Left hindlimb (tissue), 1 donor: ENCODE measurements at regions not wholly inside any gene's neighbourhood (a gene's known extent, or its start where the extent isn't known, plus 50 kb on each side); places are given as distances from the start of the nearest gene placed in this dataset.

Experiments used
- DNase-seq: peaks from one replicate; pipeline ENCODE4 v3.0.0-alpha.2; 2018

DNA sequence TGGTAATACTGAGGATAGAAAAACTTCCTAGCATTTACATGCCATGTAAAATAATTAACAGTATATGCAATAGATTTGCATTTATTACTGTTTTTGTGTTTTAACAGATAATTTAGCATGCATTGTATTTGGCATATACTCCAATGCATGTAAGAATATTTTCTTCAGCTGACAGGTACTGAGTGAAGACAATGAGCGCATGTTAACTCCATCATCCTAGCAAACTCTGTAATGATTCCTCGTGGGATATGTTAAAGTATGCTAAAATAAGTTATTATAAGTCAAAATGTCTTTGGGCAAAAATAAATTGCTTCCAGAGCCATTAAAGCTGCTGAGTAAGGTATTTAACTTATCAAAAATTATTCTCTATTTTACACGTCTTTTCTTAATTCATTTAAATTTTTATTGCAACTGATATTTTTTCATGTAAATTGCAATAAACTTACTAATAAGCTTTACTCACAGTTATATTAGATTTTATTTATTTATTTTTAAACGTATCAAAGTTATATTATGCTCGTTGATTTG, 616.4 kb upstream of the NDST4 start:
- DNase-seq: no peak

DNA sequence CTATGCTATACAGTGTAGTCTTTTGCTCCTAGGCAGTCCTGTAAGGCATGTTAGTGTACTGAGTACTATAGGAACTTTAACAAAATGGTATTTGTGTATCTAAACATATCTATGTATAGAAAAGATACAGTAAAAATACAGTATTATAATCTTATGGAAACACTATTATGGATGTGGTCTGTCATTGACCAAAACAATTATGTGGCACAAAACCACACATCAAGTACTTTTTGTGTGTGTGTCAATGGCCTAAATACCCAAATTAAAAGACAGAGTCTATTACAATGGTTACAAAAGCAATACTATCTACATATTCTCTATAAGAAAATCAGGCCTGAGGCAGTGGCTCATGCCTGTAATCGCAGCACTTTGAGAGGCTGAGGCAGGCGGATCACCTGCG, 610.2 kb upstream of the NDST4 start:
- DNase-seq: no peak

DNA sequence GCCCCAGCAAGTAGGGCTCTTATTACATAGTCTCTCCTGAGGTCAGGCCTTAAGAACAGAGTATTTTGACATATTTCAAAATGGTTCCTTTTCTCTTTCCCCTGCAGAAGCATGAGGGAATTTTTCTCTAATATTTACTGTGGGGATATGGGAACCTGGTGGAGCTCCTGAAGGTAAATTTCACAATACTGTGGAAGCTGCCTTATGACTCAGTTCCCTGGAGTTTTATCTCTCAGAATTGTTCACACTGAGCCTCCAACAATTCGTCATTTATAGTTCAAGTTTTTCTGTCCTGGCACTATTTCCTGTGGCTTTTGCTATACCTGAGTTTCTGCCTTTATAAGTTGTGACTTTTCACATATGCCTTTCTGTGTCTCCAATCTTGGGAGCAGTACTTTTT, 607.2 kb upstream of the NDST4 start:
- no peak for DNase-seq

DNA sequence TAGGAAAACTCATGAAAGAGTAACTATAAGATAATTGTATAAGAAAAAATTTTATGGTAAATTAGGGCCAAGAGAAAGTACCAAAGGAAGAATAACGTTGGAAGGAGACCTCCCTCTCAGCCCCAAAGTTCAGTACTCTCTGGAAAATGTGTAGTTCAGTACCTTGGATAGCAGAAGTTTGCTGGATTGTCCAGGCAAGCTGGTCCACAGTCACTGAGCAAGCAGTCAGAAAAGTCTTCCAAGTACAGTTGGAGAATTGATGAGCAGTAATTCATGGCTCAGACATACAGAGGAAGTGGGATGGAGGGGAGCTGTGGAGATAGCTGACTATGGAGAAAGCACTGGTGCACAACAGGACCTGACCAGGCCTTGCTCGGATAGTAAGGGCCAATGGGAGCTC, 598.2 kb upstream of the NDST4 start:
- no peak for DNase-seq

DNA sequence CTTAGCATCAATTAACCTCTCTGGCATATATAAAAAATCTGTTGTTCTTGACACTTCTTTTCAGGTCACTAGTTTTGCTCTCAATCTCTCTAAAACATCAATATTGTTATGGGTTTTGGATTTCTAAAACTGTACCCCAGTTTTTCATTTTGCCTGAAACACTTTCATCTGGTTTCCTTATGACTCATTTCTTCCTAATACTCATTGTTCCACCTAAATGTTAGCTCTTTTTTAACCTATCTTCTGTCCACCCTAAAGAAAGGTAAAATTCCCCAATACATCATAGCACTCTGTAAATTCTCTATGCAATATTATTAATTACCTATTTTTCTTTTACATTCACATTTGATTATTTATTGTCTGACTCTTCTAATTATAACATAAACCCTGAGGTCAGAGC, 575.5 kb upstream of the NDST4 start:
- no peak for DNase-seq

DNA sequence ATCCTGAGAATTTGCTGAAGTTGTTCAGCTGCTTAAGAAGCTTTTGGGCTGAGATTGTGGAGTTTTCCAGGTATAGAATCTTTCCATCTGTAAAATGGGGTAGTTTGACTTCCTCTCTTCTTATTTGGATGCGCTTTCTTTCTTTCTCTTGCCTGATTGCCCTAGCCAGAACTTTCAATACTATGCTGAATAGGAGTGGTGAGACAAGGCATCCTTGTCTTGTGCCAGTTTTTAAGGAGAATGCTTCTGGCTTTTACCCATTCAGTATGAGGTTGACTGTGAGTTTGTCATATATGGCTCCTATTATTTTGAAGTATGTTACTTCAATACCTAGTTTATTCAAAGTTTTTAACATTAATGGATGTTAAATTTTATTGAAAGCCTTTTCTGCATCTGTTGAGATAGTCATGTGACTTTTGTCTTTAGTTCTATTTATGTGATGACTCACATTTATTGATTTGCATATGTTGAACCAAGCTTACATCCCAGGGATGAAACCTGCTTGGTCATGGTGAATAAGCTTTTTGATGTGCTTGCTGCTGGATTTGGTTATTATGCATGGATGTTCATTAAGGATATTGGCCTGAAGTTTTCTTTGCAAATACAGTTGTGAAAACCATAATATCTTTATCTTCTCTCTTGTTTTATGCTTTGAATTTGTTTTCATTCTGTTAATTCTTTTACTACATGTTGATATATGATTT, 573.8 kb upstream of the NDST4 start:
- no peak for DNase-seq

DNA sequence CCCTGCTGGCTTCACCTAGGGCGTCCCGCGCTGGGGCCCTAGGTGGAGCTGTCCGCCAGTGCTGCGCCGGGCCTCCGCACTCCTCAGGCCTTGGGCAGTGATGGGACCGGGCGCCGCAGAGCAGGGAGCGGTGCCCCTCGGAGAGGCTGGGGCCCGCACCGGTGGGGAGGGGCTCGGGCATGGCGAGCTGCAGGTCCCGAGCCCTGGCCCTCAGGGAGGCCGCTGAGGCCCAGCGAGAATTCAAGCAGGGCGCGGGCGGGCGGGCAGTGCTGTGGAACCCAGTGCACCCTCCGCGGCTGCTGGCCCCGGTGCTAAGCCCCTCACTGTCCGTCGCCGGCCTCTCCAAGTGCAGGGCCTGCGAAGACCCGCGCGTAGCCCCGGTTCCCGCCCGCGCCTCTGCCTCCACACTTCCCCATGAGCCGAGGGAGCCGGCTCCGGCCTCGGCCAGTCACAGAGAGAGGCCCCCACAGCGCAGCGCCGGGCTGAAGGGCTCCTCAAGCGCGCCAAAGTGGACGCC, 565.1 kb upstream of the NDST4 start:
- no peak for DNase-seq

DNA sequence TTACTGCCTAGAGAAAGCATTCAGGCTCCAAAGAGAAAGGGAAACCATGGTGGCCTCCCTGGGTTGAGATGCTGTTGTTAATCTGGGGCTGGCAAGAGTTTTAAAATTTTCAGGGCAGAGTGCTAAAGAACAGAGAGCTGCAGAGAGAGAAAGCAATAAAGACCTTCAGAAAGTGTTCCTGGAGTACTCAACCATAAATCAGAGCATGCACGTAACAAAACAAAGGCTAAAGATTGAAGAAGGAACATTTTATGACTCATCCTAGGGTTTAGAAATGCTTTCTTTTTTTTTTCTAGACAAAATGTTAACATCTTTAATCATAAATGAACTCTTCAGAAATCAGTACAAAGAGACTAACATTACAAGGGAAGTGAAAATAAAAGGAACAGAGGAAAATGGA, 562.3 kb upstream of the NDST4 start:
- no peak for DNase-seq

DNA sequence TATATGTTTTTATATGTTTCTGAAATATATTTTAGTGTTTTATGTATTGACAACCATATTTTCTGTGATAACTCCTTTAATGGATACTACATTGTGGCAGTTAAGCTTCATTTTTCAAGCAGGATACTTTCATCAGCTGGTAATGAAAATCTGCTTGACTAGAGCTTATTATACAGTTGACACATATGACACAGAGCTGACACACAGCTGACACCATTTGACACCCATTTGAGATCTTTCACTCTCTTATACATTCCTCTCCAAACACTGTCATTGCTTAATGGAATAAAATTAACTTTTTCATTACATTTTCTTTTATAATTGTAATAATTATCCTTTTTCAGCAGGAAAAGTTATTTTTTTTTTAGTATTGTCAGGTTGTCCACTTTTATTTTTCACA, 561.1 kb upstream of the NDST4 start:
- no peak for DNase-seq

DNA sequence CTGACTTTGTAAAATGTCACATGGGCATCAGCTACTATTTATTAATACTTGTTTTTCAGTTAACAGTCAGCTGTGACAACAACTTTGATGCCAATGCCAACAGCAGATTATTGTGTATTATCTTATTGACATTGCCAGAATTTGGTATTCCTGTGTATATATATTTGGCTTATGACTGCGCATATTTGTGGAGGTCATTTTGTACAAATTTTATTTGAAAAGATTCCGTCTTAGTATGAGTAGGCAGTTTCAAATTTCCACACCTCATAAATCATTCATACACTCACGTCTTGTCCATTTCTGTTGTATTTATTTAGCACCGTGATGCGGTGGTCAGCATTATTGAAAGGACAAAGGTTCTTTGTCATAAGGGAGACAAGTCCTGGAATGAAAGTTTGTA, 558.2 kb upstream of the NDST4 start:
- DNase-seq: no peak

DNA sequence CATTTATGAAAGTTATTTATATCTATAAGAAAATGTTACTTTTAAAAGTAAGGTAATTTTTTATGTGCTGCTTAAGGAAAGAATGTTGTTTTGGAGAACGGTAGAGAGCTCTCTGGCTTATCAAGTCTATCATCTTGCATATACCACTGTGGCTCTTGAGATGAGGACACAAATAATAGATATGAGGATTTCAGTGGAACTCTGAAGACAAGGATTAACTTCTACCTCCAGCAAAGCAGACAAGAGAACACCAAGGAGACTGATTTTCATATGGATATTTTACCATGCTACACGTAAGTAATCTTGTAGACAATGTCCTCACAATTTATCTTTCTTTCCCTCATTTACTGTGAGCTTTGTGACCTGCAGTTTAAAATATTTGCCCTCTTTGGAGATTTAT, 557.5 kb upstream of the NDST4 start:
- DNase-seq: no peak

DNA sequence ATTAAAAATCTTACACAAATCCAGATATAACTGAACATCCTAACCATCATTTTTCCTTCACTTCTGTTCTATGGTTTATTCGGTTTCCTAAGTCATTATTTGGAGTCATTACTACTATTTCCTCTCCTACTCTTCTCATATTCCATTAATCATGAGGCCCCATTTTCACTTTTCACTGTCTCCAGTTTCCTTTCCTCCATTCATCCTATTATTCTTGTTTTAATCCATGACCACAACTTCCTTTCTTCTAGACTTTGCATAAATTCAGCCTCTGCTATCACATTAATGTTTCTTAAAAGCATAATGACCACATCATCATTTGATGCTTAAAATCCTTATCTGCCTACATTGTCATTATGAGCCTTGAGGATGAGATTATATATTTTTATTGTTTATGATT, 555.0 kb upstream of the NDST4 start:
- no peak for DNase-seq

DNA sequence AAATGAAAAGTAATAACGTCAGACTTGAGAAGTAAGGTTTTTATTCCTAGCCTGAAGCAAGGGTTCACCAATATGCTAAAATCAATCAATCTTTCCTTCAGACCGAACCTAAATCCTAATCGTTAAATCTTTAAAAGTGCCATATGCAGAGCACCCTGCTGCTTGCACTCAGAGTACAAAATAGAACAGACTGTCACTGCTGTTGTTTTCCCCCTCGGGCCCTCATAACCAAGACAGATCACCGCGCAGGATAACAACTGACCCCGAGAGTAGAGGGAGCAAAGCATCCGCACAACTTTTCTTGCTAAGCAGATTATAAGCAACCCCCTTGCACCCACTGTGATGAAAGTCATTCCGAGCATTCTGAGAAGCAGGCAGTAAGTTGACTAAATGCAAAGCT, 550.9 kb upstream of the NDST4 start:
- DNase-seq: no peak

DNA sequence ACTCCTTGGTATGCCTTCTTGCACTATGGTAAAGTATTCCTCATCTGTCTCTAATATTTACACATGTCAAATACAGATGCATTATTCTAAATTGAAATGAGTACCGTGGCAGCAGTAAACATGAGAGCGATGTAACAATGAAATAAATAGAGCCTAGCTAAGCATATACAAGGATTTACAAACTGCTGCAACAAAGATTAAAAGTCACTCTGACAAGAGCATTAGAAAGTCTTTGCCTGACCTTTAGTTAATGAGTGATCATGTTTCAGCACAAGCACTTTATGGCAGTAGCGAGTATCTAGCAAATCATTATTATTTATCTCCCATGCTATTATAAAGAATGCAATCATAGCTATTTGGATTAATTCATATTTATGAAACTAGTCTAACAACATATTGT, 547.0 kb upstream of the NDST4 start:
- no peak for DNase-seq

DNA sequence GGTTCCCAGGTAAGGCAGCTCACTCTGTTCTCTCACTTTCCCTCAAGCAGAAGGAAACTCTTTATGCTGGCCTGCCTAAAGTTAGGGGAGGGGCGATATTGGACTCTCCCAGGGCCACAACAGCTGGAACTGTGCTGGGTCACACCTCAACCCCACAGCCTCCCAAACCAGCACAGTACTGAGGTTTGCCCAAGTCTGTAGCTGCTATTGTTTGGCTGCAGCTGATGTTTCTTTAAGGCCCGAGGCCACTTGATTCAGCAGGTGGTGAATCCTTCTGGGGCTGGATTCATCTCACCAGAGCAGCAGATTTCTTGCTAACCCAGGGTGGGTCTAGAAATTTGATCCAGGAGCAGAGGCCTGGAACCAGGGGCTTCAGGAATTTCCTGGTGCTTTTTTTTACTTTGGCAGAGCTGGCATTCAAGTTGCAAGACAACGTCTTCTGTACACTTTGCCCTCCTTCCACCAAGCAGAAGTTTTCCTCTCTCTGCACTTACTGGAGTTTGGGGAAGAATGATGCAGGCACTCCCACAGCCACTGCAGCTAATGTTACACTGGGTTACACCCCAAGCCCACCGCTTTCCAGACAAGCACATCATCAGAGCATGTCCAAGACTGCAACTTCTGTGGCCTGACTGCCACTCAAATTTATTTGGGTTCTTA, 544.7 kb upstream of the NDST4 start:
- DNase-seq: no peak

DNA sequence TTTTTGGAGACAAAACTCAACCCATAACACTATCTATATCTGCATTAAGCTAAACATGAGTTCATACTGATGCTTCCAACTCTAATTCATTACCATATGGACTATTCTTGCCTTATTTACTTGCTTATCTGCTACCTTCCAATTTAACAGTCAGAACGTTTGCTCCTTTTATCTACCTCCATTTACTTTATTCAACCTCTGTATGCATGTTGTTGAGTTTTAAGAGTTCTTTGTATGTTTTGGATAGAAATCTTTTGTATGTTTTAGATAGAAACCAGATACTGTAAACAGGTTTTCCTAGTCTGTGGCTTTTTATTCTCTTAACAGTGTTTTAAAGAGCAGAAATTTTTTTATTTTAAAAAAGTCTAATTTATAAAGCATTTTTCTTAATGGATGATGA, 542.2 kb upstream of the NDST4 start:
- DNase-seq: no peak

DNA sequence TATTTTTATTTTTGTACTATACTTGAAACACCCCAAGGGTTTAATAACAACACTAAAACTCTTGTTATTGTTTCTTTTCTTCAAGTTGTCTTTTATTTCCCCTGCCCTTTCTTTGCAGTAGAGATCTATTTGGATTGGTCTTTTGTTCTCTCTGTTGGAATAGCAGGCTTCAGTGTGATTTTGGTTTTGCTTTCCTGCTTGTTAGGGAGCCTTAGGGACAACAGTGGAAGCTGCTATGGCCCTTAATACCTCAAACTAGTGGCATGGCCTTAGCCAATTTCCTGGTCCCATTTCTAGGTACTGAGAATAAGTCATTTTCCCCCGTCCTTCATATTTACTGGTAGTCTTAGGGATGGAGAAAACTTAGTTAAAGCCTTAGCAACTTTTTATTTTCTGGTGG, 535.4 kb upstream of the NDST4 start:
- DNase-seq: no peak

DNA sequence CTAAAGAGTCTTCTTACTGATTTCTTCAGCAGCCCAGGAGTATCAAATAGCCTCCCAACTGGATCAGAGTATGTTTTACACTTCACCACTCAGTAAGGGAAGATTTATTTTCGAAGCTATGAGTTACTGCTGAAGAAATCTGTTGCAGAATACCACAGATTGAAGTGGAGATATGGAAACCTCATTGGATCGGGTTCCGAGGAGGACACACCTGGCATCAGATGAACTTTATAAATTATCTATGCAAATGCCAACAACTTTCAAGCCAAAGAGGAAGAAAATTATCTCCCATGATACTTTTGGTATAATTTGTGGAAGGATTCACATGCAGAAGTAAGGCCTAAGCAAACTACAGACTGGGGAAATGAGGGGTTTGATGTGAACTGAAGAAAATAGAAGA, 515.9 kb upstream of the NDST4 start:
- no peak for DNase-seq

DNA sequence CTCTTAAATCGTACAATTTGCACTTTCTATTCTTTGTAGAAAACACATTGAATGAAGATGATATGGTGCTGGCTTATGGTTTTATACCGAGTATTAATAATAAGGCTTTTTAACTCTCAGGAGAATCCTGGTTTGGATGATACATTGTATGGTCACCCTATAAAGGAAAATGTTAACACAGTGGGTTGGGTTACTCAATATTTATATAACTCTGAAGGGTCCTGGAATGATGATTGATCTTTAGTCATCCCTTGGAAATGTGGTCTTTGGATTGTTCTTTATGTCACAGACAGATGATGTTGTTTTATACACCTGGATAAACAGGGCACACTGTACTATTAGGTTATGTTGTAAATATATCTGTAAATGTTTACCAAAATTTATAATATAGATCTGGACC, 496.2 kb upstream of the NDST4 start:
- DNase-seq: no peak

DNA sequence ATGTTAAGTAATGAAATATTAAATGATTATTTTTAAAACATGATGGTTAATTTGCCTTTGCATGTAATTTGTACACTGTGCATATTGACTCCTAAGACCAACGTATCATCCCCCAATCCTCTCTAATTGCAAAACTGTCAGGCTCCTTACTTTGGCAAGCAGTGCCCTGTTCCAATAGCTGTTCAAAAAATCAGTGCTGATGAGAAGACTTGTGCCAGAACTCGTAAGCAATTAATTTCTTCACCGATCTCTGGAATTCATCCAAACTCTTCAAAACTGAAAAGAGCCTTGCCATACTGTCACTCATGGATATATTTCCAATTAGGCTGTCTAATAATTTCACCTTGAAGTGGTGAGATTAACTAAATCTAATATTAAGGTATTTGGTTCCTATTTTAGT, 493.9 kb upstream of the NDST4 start:
- no peak for DNase-seq

DNA sequence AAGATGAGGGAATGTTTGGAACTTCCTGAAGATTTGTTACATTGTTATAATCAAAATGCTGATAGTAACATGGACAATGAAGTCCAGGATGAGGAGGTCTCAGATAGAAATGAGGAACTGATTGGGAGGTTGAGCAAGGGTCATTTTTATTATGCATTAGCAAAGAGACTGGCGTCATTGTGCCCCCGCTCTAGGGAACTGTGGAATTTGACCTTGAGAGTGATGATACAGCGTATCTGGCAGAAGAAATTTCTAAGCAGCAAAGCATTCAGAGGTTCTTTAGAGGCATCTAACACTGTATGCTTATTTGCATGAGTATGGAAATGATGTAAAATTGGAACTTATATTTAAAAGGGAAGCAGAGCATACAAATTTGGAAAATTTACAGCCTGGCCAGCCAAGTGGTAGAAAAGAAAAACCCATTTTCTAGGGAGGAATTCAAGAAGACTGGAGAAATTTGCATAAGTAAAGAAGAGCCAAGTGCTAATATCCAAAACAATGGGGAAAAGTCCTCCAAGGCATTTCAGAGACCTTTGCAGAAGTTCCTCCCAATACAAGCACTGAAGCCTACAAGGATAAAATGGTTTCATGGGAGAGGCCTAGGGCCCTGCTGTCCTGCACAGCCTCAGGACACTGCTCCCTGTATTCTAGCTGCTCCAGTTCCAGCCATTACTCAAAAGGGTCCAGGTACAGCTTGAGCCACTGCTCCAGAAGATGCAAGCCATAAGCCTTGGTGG, 483.0 kb upstream of the NDST4 start:
- DNase-seq: no peak

DNA sequence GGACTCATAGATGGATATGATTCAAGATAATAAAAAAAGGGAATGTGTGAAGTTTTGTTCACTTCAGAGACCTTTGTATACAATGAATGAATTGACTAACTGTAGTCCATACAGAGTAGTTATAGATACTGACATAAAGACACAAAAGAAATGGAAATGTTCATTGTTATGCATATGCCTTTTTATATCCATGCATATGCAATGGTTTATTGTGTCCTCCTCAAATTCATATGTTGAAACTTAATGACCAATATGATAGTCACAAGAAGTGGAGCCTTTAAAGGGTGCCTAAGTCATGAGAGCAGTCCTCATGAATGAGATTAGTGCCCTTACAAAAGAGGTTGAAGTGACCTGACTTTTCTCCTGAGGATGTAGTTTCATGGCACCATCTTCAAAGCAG, 467.5 kb upstream of the NDST4 start:
- DNase-seq: no peak

DNA sequence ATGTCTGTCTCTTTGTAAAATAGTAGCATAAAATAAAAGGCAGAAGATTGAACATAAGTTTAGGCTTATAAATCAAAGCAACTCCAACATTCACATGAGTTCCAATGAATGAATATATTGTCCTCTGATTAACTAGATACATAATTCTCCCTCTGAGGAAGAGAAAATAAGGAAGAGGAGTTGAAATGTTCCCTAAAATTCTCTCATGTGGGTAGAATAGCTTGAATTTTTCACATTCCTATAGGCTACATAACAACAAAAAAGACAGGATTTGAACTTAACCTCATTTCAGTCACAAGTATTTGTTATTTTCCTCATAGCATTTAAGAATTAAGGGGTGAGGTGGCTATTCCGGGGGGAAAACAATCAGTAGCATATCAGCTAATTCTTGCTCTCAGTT, 462.4 kb upstream of the NDST4 start:
- no peak for DNase-seq

DNA sequence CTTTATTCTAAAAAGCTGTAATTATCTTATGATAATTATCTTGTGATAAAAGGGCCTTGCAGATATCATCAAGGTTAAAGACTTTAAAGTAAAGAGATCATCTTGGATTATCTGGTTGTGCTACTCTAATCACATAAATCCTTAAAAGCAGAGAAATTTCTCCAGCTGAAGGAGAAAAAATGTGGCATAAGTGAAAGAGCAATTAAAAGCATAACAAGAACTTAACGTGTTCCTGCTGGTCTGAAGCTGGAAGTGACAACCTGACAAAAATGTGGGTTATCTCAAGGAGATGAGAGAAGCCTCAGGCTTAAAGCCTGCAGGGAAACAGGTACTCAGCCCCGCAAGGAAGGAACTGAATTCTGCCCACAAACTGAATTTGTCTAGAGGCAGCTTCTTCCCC, 449.1 kb upstream of the NDST4 start:
- DNase-seq: no peak
